Stimulated activated CD4-positive, alpha-beta T cell treated with anti-CD3 and anti-CD28 coated beads, TNF-alpha, amount 100 ng/mL, for 1 hour (primary cell): ENCODE measurements at regions not wholly inside any gene's neighbourhood (a gene's known extent, or its start where the extent isn't known, plus 50 kb on each side); places are given as distances from the start of the nearest gene placed in this dataset.
A peak's percentile ranks its signal among the peaks of the same experiment; 100 is the strongest.
"Not testable (repeated sequence)": the region's sequence is repeated elsewhere in the genome, so short reads cannot be mapped to it uniquely, and the experiment has no call there.

ENCODE experiments used
- DNase-seq, 3 donors: peaks; one replicate each; pipeline ENCODE4 v3.0.0-alpha.2; 2020; ENCODE audit warnings: low read depth in 3 of 3, low spot score in 1 of 3

DNA sequence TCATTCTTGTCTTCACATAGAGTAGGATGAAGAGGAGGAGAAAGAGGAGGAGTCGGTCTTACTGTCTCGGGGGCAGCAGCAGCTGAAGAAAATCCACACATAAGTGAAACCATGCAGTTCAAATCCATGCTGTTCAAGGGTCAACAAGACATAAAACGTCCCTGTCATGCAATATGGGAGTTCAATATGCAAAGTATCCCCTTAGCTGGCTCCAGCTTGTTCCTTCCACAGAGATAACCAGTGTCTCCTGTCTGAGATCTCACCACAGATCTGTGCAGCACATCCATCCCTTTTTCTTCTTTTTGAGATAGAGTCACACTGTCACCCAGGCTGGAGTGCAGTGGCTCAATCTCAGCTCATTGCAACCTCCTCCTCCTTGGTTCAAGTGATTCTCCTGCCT lies 357.5 kb downstream of the GALC start:
- DNase-seq = no peak

DNA sequence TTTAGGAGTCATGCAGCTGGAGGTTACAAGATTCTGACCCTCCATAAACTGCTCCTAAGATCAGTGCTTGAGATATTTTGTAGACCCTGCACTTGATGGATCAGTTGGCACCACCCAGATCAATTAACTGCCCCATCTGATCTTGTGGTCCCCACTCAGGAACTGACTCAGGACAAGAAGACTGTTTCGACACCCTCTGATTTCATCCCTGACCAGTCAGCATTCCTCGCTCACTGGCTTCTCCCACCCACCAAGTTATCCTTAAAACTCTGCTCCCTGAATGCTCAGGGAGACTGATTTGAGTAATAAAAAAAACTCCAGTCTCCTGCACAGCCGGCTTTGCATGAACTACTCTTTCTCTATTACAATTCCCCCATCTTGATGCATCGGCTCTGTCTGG lies 360.2 kb downstream of the GALC start:
- no peak for DNase-seq

DNA sequence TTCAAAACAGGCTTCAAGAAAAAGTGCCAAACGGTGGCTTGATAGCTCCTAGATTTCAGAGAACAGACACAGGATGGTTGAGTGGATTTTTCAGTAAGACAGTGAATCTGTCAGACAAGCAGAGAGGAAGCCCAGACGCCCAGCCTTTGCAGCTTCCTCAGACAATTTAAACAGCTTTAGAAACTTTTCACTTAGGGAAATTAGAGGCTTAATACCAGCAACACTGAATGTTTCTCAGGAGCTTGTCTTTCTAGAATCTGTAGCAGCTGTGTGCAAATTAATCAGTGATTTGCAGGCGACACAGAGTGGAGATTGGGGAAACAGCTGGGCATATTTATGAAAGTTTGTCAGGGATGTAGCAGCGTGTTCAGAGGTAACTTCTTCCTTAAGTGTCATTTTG lies 362.1 kb downstream of the GALC start:
- DNase-seq = no peak

DNA sequence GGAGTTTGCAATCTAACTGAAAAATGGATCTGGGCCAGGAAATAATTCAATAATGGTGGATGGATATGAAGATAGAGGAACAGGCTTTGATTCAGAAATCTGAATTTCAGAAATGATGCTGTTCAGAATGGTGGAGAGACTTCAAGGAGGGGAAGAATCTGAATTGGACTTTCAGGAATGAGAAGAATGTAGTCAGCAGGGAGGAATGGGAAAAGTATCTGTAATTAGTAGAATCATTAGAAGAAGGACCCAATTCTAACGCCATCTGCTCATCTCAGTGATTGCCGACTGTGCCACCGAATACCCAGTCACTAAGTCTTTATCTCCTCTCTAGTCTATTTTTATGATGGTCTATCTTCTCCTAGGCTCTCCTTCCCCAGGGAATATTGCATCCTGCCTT lies 363.2 kb downstream of the GALC start:
- DNase-seq = no peak

DNA sequence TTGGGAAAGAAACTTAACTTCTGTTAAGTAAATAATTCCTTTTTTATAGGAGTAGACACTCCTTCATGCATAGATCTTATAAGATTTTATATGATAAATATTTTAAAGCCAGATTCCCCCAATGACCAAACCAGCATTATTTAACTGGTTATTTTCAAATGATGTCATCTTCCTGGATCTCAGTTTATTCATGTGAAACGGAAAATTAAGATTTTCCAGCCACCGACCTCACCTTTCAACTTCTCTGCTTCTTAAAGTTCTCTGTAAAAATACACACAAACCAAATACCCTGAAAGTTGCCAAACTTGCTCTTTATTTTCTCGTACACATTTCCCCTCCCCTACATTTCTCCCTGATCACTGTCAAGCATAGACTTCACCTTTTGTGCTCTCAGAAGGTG lies 364.2 kb downstream of the GALC start:
- DNase-seq = no peak

DNA sequence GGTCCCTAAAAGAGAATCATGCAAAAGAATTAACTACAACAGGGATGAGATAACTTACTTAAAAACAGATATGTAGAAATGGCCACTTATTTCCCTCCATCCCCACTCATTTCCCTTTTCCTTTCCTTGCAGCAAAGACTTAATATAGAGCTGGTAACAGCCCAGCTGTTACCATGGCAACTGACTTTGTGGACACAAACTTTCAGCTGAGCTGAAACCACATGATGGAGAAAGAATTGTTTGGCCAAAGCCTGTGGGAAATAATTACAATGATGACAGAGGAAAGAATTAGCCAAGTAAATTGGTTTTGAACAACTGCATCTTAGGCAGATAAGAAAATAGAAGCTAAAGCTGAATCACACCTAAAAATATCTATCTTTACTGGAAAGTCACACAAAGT lies 364.9 kb downstream of the GALC start:
- no peak for DNase-seq

DNA sequence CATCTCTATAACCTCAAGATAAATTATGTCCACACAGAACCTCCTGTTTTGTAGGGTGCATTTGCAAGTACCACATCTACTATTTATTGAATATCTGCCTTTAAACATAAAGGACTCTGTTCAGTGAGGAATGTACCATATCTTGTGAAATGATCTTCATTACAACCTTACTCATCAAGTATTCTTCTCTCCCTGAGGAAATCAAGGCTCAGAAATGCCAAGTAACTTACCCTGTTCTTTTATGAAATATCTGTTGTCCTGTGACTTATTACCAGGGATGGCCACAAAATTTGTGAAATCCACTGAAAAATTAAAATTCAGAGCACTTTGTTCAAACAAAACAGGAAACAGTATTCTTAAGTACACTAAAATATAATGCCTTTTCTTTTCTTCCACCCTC lies 366.7 kb downstream of the GALC start:
- DNase-seq = no peak

DNA sequence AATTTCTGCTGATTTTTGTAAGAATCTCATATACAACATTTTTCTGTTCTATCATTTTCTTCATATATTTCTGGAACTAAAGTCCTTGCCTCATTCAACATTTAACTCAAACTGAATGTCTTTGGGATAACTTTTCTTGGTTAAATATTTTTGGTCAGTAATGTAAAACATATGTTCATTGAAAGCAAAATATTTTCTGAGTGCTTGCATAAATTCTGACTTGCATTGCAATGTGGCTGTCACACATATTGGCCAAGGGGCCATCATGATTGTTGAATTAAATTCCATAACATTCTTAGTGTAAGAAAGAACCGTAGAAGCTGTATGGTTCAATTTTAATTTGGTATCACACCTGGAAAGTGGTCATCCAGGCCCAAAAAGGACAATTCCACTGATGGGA lies 369.4 kb downstream of the GALC start:
- no peak for DNase-seq

DNA sequence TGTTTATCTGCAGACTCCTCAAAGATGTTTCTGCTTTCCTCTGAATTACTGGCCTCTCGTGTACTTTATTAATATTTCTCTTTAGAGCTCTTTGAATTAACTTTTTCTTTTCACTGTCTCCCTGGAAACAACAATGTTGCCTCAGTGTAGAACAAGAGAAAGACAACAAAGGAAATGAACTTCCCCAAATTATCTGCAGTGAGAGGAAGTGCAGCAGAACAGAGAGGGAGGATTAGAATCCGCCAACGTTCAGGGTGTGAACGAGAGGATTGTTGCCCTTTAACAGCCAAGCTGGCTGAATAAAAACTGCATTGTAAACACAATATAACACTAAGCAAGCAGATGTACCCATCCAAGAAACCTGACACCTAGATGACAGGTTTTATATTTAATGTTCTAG lies 375.9 kb downstream of the GALC start:
- no peak for DNase-seq

DNA sequence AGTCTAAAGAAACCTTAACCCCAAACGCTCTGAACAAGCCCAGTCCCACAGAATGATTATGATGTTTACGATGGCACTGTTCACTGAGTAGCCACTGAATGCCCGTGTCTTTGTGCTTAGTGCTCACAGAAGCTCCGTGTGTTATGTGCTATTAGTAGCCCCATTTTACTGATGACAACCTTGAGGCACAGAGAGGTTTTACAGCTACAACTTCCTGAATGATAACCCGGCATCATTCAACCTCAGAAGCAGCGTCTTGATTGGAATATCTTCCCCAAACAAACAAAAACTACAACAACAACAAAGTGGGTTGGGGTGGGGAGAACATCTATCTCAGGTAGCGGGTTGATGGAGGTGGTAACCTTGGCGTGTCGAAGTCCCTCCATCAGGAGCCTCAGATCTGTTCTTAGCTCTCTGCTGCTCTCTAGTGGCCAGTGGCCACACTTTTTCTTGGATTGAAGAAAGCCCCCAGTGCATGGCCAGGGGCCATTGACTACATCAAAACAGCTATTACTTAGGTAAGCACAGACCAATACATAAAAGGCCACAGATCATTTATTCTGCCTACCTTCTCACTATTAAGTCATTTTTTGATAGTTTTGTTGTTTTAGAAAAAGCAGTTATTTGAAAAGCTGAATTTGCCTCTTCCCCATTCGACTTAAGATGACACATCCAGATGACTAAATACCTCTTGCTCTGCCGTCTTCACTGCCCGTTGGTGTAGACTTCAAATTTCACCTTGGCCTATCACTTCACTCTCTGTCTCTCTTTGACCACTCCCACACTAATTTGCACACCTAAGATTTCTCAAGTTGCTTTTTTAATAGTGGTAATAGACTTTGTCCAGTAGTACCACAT lies 376.9 kb downstream of the GALC start:
- DNase-seq = peak in 1 of 3 donors; percentile 3

DNA sequence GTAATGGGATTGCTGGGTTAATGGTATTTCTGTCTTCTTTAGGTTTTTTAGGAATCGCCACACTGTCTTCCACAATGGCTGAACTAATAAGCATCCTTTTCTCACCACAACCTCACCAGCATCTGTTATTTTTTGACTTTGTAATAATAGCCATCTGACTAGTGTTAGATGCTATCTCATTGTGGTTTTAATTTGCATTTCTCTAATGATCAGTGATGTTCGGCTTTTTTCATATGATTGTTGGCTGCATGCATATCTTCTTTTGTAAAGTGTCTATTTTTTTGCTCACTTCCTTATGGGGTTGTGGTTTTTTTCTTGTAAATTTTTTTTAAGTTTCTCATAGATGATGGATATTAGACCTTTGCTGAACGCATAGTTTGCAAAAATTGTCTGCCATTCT lies 377.9 kb downstream of the GALC start:
- DNase-seq = no peak

DNA sequence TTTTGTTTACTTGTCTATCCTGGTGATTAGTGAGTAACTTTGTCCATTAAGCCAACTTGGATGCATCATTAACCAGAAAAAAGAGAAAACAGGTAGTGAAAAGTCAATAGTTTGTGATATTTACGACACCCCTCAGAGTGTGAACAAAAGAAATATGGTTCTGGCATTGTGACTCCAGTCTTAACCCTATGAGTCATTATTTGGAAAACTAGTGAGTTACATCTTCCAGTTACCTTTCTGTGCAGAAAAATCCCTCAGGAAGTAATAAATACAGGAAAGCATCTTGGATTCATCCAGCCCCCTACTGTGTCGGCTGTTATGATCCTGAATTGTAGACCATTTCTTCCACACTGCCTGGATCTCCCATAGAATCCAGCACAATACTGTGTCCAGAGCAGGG lies 379.1 kb downstream of the GALC start:
- no peak for DNase-seq

DNA sequence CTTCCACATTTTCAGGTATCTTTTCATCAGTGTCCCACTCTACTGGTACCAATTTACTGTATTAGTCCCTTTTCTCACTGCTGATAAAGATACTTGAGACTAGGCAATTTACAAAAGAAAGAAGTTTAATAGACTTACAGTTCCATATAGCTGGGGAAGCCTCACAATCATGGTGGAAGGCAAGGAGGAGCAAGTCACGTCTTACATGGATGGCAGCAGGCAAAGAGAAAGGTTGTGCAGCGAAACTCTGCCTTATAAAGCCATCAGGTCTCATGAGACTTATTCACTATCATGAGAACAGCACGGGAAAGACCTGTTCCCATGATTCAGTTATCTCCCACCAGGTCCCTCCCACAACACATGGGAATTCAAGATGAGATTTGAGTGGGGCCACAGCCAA lies 385.9 kb downstream of the GALC start:
- DNase-seq = not testable (repeated sequence)

DNA sequence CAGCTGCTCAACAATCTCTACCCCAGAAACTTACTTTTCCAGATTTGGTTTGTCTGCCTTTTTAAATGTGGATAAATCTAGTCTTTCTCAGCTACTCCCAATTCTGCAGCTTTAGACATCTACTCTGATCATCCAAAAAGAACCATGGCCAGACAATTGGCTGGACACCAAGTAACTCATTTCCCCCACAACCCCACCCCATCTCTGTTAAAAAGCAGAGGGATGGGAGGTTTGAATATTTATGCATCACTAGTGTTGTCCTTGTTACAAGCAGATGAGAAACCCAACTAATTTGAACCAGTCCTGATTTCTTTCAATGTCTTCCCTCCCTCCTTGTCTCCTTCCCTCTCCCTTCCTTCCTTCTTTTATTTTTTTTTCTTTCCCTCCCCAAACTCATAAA lies 391.9 kb downstream of the GALC start:
- DNase-seq = no peak

DNA sequence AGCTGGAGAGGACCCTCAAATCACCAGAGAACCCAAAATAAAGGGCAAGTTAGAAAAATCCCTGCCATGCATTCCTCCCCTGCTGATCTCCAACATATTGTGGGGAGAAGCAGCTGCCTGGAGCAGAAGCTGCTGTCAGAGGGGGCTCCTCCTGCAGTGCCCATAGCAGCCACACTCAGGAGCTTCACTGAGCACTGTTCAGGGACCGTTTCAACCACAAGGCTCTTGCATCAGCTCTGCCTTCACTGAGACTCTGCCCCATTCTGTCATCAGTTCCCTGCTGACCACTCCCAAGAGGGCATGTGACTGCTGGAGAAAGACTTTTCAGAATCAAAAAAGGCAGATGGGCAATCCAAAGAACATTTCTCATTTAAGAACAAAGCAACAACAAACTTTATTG lies 392.7 kb downstream of the GALC start:
- no peak for DNase-seq

DNA sequence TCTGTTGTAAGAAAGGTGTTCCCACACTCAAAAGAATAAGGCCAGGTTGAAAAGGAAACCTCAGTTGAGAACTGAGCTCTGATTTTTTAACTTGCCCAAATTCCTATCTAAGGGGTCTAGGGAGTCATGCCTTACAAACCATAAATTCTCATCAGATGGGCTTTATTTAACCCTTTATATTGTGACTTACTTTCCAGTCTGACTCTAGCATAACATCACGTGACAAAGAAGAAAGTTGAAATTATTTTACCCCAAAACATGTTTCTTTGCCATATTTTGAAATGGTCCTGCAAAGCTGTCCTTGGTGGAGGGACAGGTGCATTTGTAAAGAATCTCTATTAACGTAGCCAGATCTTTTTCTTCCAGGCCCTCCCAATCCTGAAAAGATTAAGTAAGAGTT lies 411.7 kb downstream of the GALC start:
- DNase-seq = no peak

DNA sequence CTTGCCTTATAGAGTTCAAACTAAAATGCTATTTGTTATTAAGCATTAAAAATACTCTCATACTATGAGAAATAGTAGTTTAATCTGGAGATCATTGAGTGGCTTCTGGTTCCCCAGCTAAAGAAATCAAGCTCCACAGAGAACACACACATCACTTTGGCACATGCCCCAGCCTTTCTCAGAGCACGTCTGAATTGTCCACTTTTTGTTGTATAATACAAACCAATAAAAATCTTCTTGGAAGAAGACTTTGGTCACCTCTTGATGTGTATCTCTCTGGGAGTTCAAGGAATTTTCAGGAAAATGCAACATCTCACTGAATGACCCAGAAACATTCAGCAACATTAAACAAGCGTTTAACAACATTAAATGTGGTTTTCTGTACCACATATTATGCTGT lies 413.9 kb downstream of the GALC start:
- DNase-seq = no peak

DNA sequence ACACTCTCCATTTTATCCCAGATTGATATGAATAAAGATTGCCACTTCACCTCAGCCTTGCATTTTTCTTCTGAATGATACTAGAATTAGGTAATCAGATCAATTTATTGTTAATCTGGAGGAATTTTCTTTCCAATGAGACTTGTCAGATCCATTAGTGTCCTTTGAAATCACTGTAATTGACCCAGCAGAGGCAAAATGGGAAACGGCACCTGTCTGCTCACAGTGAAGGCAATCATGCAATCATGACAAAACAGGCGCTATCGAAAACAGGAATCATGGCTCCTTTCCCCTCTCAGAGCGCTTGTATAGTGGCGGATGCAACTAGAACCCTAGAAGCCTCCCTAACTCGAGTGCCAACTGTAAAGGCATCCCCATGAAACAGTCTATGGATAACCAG lies 417.6 kb downstream of the GALC start:
- DNase-seq = no peak

DNA sequence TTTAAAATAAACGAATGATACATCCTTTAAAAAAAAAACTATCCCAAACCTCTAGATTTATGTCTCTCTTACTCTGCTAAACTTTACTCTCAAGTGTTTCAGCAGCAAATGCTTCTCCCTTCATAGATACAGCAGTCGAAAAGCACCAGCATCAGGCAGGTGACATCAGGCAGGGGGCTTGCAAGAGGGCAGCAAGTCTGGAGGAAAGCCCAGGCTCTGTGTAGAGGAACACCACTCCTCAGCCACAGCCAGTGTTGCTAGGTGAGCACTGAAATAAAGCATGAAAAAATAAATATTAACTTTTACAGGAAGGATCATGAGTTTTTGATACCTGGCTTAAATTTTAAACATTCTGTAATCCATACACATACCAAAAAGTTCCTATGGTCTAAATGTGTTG lies 419.4 kb downstream of the GALC start:
- DNase-seq = no peak

DNA sequence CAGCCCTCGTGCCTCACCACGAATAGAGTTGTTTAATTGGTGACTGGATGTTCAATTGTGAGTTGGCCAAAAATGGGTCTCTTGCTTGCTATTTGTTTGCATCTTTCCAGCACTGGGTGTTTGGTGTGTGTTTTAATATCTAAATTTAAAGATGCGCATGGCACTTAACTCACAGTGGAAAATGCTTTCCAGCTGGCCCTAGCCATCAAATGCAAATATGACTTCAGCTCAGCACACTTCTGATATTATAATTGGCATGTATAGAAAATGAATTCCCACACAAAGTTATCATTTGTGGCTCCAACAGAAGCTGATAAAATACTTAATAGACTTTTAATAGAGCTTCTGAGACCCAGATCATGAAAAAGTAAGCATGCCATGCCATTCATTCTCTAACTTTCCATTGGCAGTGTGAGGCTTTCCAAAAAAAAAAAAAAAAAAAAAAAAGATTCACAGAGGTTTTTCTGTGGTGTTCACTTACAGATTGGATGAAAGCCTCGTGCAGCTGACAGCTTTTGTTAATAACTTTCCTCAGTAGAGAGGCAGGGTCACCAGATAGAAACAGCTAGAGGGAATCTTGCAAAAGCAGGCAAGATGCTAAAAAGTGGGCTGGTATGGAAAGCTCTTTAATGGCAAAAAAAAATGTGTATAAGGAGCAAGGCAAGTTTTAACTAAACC lies 425.2 kb downstream of the GALC start:
- DNase-seq = no peak

DNA sequence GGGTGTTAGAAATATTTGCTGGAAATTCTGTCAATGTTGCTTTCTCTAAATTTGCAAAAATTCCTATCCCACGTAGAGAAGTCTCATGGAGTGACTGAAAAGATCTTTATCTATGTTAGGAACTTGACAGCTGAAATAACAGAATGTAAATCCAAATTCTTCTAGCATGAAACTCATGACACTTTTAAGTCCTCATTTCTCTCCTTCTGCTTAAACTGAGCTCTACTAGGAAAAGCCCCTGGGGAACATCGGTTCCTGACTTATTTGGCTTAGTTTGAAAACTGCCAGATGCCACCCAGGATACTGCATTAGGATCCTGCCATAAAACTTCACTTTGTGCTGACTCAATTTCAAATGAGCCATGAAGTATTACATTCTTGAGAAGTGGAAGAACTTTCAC lies 426.0 kb downstream of the GALC start:
- DNase-seq = no peak

DNA sequence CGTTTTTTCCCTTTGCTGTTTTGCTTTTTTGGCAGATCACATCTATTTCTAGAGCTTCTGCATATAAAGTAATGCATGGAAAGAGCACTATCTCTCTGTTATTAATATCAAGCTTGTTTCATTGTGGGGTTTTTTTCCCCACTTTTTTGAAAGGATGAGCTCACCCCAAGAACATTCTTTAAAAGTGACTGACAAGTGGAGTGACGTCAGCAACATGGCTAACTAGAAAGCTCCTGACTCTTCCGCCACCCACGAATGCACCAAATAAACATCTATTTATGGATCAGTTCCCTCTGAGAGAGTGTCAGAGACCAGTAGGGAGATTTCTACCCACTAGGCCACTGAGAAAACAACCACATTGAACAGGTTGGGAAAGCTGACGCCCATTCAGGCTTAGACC lies 445.4 kb downstream of the GALC start:
- DNase-seq = no peak

DNA sequence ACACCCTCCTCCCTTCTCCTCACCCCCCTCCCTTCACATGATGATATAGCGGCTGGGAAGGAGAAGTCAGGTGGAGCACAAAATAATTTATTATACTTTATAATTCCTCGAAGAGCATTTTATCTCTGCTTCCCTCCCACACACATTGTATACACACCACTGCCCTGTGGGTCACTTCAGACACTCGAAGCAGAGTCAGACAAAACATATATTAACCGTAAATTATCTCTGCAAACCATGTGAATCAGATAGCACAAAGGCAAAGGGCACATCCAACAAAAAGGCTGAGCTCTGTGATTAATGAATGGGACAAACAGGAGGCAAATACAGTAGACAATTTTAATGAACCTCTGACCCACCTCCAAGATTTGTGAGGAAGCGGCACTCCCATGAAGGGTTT lies 450.7 kb downstream of the GALC start:
- no peak for DNase-seq
